KMS-11 (cell line): ENCODE measurements at regions not wholly inside any gene's neighbourhood (a gene's known extent, or its start where the extent isn't known, plus 50 kb on each side); places are given as distances from the start of the nearest gene placed in this dataset.

Source experiments
- H2AFZ ChIP-seq: fragments of 200-600 bp; sonication (generic); 2 replicates; pipeline ENCODE4 v1.6.1; 2016; ENCODE audit warnings: antibody characterized with exemption, mixed run types, low read depth
- H3K27ac ChIP-seq: fragments of 200-600 bp; sonication (generic); 2 replicates; pipeline ENCODE4 v1.6.1; 2016; ENCODE audit warnings: mild to moderate bottlenecking, mixed run types
- H3K27me3 ChIP-seq: fragments of 200-600 bp; sonication (generic); 2 replicates; pipeline ENCODE4 v1.6.1; 2017; ENCODE audit warnings: mild to moderate bottlenecking, low read depth, mixed run types, moderate library complexity; ENCODE audit not compliant: insufficient read depth
- H3K36me3 ChIP-seq: fragments of 200-600 bp; sonication (generic); 2 replicates; pipeline ENCODE4 v1.6.1; 2017; ENCODE audit warnings: mild to moderate bottlenecking, mixed run types; ENCODE audit not compliant: insufficient read depth
- H3K4me1 ChIP-seq: fragments of 200-600 bp; sonication (generic); 2 replicates; pipeline ENCODE4 v1.6.1; 2016; ENCODE audit warnings: mild to moderate bottlenecking, low read depth, mixed run types; ENCODE audit not compliant: poor library complexity, severe bottlenecking
- H3K4me2 ChIP-seq: fragments of 200-600 bp; sonication (generic); 2 replicates; pipeline ENCODE4 v1.7.0; 2016; ENCODE audit warnings: mild to moderate bottlenecking, mixed run types
- H3K4me3 ChIP-seq: fragments of 200-600 bp; sonication (generic); IDR thresholded peaks from 2 replicates; pipeline ENCODE4 v1.6.1; 2017; ENCODE audit warnings: low read depth, low read length, mixed read lengths; ENCODE audit not compliant: insufficient read depth
- H3K79me2 ChIP-seq: fragments of 200-600 bp; sonication (generic); 2 replicates; pipeline ENCODE4 v1.6.1; 2016; ENCODE audit warnings: low read depth, mixed run types; ENCODE audit not compliant: insufficient read depth
- H3K9ac ChIP-seq: fragments of 200-600 bp; sonication (generic); 2 replicates; pipeline ENCODE4 v1.6.1; 2016; ENCODE audit warnings: mild to moderate bottlenecking, mixed run types
- H4K20me1 ChIP-seq: fragments of 200-600 bp; sonication (generic); 2 replicates; pipeline ENCODE4 v1.6.1; 2016; ENCODE audit warnings: mild to moderate bottlenecking, mixed run types; ENCODE audit not compliant: insufficient read depth
- CTCF ChIP-seq: fragments of 200-600 bp; sonication (generic); conservative IDR thresholded peaks from 2 replicates; pipeline ENCODE4 v1.6.1; 2017; ENCODE audit warnings: low read depth, mild to moderate bottlenecking, antibody characterized with exemption, low read length, moderate library complexity, mixed read lengths

DNA sequence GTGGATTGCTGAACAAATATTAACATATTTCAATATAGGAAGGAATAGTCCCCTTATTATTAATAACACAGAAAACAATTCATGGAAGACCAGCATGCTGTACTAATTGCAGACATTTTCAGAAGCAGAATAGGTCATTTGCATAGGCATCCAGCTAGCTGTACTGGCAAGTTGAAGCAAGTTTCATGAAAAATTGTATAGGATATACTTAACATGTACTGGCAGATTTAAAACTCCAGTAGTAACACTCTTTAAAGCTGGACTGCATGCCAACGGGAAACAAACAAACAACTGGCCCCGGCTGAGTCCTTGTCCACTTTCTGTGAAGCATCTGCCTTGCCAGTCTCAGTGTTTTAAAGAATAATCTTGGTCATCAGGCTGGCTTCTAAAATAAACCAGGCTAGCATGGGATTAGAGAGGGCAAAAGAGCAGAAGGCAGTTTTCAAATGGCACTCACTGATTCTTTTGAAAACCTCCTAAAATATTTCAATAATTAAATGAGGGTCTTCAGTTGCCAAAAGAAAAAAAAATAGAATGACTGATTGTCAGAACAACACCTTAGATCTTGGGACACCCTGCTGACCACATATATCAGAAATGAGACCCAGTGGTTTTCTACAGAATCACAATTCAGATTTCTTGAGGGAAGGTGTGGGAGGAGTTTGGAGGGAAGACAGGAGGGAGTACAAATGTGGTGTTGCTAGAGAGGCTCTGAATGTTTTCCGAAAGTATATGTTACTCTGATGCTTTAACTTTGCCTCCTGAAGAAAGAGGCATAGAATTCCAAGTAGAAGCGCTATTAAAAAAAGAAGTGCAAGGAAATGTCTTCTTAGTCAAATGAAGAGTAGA is 122.5 kb upstream of the KRAS start:
- Histone ChIP-seq H3K36me3 (no peaks in the 10 kb centered on the region), H2AFZ (peak overlapping the region; percentile 36; the same call in 1 of the 2 replicates), H3K79me2 (no peaks in the 10 kb centered on the region), H3K27me3 (no peaks in the 10 kb centered on the region), H3K4me3 (no peak overlapping the region), H3K9ac (no peak overlapping the region), H4K20me1 (no peaks in the 10 kb centered on the region), H3K4me2 (peak overlapping the region; percentile 37; the same call in 1 of the 2 replicates), H3K4me1 (peaks cover 20% of the 10 kb centered on the region), H3K27ac (no peak overlapping the region)
- TF ChIP-seq CTCF, result no peak

DNA sequence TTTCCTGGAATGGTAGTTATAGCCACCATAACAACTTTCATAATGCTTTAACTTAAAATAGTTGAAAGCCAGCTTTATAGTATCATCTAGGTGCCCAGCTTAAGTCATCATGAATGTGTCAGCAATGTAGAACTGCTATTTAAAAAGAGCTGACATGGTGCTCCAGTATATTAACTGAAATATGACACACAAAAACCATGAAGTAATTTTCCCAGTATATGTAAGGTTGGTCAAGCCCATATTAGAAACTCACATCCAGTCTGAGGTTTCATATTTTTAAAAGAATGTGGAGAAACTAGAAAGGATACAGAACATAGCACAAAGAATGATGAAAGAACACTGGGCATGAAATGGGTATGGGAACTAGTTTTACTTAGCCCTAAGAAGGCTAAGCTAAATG is 121.3 kb upstream of the KRAS start:
- Histone ChIP-seq H3K27ac (no peak overlapping the region), H3K4me1 (peaks cover 20% of the 10 kb centered on the region), H3K36me3 (no peaks in the 10 kb centered on the region), H3K9ac (no peak overlapping the region), H3K79me2 (no peaks in the 10 kb centered on the region), H3K27me3 (no peaks in the 10 kb centered on the region), H3K4me3 (no peak overlapping the region), H2AFZ (no peak overlapping the region), H3K4me2 (no peak overlapping the region), H4K20me1 (no peaks in the 10 kb centered on the region)
- no peak for TF ChIP-seq CTCF

- Histone ChIP-seq H3K9ac (no peak overlapping the region), H3K27me3 (no peaks in the 10 kb centered on the region), H3K27ac (no peak overlapping the region), H3K4me3 (no peak overlapping the region), H3K4me1 (peaks cover 46% of the 10 kb centered on the region), H3K36me3 (no peaks in the 10 kb centered on the region), H3K4me2 (no peak overlapping the region), H2AFZ (no peak overlapping the region), H4K20me1 (no peaks in the 10 kb centered on the region), H3K79me2 (no peaks in the 10 kb centered on the region)
- no peak for TF ChIP-seq CTCF
These were observed 117.8 kb upstream of the KRAS start for GRCh38 chr12:25368557-25368956.

DNA sequence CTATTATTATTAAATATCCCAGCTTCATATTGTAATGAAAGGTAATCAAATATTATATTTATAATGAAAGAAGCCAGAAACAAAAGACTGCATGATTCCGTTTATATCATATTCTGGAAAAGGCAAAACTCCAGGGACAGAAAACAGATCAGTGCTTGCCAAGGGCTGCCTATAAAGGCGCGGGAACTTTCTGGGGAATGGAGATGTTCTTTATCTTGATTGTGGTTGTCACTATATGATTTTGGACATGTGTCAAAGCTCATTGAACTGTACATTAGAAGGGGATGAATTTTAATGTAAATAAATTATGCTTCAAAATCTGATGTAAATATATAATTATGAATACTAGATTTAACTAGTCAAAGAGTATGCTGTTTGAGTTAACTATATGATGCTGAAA is 115.4 kb upstream of the KRAS start:
- Histone ChIP-seq H3K27ac (peak overlapping the region; percentile 95), H3K4me1 (peaks cover 36% of the 10 kb centered on the region), H4K20me1 (no peaks in the 10 kb centered on the region), H3K9ac (peak overlapping the region; percentile 72; the same call in 1 of the 2 replicates), H3K27me3 (no peaks in the 10 kb centered on the region), H3K36me3 (no peaks in the 10 kb centered on the region), H3K4me2 (peak overlapping the region; percentile 94), H3K4me3 (no peak overlapping the region), H2AFZ (no peak overlapping the region), H3K79me2 (no peaks in the 10 kb centered on the region)
- no peak for TF ChIP-seq CTCF
